Tibial nerve (tissue), 4 donors: ENCODE measurements at regions not wholly inside any gene's neighbourhood (a gene's known extent, or its start where the extent isn't known, plus 50 kb on each side); places are given as distances from the start of the nearest gene placed in this dataset.

Experiments used
- CTCF ChIP-seq, 5 experiments: fragments of 200-600 bp in 3 of 5; fragments of 450-650 bp in 2 of 5; sonication (generic) in 3 of 5; IDR thresholded peaks; one replicate each; pipeline ENCODE4 v1.5.1; 2016 to 2019; ENCODE audit warnings: antibody characterized with exemption in 5 of 5, mild to moderate bottlenecking in 3 of 5, moderate library complexity in 2 of 5
- EP300 ChIP-seq, 2 donors: sonication (generic); formaldehyde crosslinking; IDR thresholded peaks; one replicate each; pipeline ENCODE4 v1.6.1; 2017; ENCODE audit warnings: antibody characterized with exemption in 2 of 2, mild to moderate bottlenecking in 1 of 2
- POLR2A ChIP-seq, 2 donors: fragments of 450-650 bp; IDR thresholded peaks; one replicate each; pipeline ENCODE4 v1.6.1; 2017; ENCODE audit warnings: antibody characterized with exemption in 2 of 2, mild to moderate bottlenecking in 2 of 2, moderate library complexity in 2 of 2

- no peak for TF ChIP-seq EP300 (IDR thresholded peaks at IDR 0.05)
- no peak for TF ChIP-seq CTCF (IDR thresholded peaks at IDR 0.05)
- no peak for TF ChIP-seq POLR2A (IDR thresholded peaks at IDR 0.05)
Measured at GRCh38 chr6:92589996-92590395, 829.4 kb downstream of the EPHA7 start.
